HG03039 (cell line): ENCODE measurements at regions not wholly inside any gene's neighbourhood (a gene's known extent, or its start where the extent isn't known, plus 50 kb on each side); places are given as distances from the start of the nearest gene placed in this dataset.
"Not testable (repeated sequence)": the region's sequence is repeated elsewhere in the genome, so short reads cannot be mapped to it uniquely, and the experiment has no call there.

Source experiments
- ATAC-seq: cut with Tn5 transposase; IDR thresholded peaks from one replicate; pipeline ENCODE4 v1.9.1; 2021; ENCODE audit warnings: mild to moderate bottlenecking, moderate library complexity; ENCODE audit not compliant: unreplicated experiment

DNA sequence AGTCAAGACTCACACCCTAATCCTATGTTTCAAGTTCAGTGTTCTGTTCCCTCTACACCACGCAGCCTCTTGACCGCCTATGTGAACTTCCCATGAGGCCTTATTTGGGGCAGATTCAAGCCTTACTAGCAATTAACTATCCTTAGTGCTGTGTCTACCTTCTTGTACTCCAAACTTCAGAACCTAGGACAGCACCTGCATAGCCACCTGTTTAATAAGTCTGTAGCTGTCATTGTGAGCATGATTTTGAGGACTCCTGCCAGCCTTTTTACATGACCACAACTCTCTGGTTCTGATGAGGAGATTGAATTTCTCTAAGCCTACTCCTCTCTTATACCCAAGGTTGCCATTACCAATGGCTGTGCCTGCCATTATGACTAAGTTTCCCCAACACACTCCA is 50.8 kb upstream of the PCSK1 start:
- no peak for ATAC-seq

DNA sequence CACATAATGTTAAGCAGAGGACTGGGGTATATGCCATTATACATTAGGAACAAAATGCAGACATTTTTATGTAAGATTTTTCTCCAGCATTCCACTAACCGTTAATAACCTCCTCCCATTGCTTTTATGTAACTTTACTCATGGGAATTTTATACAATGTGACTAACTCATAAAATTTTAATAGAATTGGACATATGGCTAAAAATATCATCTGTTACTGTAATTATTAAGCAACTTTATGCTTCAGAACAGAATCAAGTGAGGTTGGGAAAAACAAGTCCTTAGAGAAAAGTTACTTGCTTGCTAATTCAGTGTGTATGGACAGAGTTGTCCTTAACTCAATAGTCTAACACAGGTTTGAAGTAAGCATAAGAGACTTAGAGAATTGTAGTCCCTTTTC is 54.8 kb upstream of the PCSK1 start:
- no peak for ATAC-seq

DNA sequence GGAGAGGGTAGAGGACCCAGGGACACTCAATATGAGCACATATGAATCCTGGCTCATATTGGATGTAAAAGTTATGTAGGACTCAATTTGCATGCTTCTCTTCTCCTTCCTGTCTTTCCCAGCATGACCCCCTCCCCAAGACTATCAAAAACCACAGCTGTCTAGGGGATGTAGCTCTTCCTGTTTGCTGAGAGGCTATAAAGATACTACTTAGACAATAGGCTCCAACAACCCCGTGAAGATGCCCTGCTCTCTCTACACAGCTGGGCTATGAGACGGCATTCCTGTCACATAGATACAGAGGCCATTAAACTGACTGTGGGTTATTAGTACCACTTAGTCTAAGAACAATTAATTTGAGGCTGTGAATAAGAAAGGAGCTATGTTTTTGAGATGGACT is 56.5 kb upstream of the PCSK1 start:
- no peak for ATAC-seq

DNA sequence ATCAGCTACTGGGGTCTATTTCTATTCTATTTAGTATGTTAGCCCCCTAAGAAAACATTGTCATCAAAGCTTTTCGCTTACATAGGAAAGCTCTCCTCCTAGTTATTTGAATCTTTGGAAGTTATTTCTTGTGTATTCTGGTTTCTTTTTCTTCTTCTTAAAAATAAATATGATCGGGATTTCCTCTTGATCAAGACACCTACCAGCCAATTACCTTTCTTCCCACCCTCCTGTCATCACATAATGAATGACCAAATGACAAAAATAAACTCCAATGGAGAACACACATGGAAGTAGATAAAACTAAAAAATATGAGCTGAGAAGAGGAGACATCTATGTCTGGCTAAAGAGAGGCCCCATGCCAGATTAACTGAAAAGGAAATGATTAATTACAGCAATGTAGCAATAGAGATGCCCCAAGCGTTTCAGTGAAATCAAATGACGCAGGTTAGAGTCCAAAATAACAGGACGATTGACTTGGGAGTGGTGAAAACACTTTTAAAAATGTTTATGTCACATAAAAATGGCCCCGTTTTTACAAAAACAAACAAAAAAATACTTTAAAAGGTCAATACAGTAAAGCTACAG is 59.5 kb upstream of the PCSK1 start:
- no peak for ATAC-seq

DNA sequence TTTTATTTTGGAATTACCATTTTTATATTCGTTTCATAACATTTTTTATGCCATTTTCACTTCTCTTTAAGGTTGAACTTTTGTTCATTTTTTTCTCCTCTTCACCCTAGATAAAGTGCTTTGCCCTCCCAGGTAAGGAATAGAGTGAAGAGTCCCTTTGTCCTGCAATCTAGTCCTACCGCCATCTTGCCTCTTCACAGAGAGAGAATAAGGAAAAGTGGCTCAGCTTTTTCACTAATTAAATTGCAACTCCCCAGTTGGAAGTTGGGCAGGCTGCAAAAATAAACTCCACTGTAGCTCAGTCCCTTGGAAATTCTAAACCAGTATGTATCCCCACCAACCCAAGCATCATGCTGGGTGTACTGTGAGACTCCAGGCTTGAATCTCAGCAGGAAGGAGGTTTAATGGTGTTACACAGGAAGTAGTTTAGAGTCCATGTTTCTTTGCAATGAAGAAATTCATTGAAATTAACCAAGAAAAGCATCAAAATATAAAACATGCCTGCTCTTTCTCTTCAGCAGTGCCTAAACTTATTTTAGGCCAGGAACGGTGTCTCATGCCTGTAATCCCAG is 60.3 kb upstream of the PCSK1 start:
- no peak for ATAC-seq

DNA sequence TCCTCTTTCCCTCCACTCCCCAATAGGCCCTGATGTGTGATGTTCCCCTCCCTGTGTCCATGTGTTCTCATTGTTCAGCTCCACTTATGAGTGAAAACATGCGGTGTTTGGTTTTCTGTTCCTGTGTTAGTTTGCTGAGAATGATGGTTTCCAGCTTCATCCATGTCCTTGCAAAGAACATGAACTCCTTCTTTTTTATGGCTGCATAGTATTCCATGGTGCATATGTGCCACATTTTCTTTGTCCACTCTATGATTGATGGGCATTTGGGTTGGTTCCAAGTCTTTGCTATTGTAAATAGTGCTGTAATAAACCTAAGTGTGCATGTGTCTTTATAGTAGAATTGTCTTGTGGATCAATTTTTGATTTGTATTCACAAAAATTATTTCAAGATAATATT is 62.4 kb upstream of the PCSK1 start:
- not testable (repeated sequence) for ATAC-seq

DNA sequence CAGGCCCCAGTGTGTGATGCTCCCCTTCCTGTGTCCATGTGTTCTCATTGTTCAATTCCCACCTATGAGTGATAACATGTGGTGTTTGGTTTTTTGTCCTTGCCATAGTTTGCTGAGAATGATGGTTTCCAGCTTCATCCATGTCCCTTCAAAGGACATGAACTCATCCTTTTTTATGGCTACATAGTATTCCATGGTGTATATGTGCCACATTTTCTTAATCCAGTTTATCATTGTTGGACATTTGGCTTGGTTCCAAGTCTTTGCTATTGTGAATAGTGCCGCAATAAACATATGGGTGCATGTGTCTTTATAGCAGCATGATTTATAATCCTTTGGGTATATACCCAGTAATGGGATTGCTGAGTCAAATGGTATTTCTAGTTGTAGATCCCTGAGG is 64.0 kb upstream of the PCSK1 start:
- not testable (repeated sequence) for ATAC-seq

DNA sequence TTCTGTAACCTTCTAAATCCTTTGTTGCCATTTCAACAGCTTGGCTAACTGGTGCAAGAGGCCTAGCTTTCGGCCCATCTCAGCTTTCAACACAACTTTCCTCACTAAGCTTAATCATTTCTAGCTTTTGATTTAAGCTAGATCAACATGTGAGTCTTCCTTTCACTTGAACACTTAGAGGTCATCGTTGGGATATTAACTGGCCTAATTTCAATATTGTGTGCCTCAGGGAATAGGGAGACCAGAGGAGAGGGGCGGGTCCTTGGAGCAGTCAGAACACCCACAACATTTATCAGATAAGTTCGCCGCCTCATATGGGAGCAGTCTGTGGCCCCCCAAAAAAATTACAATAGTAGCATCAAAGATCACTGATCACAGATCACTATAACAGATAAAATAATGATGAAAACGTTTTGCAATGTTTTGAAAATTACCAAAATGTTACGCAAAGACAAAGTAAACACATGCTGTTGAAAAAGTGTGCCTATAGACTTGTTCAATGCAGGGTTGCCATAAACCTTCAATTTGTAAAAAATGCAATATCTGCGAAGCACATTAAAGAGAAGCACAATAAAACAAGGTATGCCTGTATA is 66.8 kb upstream of the PCSK1 start:
- no peak for ATAC-seq

DNA sequence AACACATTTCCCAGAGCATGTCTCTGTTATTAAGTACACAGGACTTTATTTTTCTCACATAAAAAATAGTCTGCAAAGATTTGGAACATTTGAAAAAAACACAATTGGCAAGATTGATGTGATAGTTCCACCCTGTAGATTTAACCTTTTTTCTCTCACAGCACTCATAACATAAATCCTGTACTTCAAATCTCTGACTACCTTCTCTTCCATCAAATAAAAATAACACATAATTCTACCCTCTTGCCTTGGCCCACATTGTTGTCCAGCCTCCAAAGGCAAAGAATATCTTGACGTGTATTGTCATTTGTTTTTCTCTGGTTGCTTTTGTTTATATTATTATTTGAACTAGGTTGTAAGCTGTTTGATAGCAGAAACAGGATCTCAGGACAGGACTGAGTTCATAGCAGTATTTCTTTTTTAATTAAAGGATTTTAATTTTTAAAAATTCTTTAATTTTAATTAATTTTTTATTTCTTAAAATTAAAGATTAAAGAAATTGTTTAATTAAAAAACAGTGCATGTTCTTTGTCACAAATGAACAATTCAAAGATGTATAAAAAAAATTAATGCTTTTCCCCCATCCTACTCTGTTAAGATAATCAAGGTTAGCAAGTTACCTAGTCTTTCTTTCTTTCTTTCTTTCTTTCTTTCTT is 69.1 kb upstream of the PCSK1 start:
- no peak for ATAC-seq

DNA sequence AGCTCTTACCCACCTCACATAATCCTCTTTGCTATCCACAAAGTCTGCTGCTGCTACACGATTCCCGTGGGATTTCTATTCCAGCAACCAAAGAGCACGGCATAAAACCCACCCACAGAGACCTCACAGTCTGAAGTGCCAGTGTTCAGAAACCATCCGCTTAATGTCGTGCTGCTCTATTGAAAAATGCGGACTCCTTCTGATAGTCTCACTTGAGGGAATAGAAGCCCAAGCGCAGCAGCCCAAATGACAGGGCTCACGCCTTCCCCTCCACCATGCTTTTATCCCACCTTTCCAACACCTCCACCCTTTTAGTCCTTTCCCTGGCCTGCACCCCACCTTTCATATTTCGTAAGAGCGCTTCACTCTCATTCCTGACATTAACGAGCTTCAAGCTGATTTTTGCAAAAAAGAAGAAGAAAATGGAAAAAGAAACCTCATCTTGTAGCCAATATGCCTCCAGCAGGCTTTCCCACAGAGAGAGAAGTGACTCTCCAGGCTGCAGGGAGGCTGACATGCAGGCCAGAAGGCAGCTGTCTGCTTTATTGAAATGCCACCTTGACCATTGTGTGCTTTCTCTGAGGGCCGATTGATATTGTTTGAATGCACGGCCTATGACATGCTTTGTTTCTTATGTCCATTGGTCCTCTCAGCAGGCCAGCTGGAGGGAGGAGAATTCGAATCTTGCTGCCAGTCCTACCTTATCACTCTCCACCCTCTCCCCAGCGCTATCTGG is 70.6 kb upstream of the PCSK1 start:
- no peak for ATAC-seq

DNA sequence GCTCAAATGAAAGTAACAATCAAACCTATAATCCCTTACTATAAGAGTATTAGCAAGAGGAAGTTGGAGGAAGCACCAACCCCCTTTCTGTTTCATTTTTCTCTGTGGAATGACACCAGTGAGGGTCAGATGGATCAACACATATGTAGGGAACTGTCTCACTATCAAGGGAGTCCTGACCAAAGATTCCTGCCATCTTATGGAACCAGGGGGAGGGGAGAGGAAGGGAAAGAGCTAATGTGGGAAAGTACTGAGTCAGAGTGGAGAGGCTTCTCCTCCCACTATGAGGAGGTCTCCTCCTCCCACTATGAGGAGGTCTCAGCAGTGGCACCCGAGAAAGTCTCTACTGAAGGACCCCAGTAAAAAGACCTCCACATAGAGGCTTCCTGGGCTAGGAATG is 73.3 kb upstream of the PCSK1 start:
- ATAC-seq, result no peak

DNA sequence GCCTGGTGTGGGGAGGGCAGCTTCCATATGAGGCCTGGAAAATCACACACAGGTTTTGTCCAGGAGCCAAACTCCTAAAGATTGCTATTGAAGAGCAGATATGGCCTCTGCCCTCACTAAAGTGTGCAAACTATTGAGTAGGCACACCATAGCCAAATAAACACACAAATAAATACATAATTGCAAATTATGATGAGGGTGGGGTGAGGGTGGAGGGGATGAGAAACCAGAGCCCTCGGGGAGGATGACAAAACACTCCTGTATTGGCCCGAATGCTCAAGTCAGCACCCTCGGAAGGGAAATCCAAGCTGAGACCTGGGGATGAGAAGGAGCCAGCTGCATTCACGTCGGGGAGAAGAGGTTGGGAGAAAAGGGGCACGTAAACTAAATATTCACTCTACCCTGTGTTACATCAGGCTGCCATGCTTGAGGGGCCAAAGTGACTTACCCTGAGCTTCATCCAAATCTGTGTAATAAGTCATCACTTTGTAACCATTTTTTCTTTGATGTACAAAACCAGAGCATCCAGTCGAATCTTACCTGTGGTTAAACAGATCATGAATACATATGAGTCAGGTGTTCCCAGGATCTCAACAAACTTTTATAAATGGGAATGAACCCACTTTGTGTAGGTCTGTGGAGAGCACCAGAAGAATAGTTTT is 73.9 kb upstream of the PCSK1 start:
- no peak for ATAC-seq

DNA sequence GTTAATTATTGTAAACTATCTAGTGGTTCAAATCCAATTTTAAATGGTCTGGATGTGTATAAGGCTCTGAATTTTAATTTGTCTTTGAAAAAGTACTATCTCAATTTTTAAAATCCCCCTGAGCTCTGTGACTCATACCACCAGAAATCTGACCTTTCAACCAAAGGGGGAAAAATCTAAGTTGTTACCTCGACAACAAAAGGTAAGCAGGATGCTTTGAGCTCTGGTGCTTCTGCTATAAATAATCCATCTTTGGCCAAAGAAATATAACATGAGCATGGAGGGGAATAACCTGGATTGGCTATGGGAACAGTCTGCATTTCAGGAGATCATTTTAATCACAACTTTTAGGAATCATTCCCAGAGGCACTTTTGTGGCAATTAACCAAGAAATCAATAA is 76.3 kb upstream of the PCSK1 start:
- no peak for ATAC-seq

DNA sequence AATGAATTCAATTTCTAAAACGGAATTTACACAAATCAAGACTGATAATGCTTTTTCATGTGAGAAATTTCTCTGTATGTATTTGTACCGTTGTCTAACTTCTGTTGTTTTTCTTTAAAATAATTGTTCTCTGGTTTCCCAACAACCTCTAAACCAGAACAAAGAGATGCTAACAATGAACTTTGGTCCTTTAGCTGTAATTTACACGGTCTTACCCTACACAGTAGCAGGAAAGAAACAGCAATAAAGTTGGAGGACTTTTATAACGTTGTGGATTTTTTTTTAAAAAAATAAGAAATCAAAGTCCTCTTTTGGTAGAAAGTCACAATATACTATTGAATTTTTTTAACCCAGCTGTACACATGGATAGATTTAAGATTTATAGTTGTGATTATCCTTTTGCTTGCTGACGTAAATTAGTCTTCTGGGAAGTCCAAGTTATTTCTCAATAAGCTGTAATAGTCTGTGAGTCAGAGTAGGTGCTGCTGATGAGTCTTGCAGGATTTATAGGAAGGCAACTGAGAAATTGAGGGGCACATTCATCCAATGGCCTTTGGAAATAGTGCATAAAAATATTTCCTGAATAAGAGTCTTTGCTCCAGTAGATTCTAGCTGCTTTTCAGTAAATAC is 76.8 kb upstream of the PCSK1 start:
- no peak for ATAC-seq

DNA sequence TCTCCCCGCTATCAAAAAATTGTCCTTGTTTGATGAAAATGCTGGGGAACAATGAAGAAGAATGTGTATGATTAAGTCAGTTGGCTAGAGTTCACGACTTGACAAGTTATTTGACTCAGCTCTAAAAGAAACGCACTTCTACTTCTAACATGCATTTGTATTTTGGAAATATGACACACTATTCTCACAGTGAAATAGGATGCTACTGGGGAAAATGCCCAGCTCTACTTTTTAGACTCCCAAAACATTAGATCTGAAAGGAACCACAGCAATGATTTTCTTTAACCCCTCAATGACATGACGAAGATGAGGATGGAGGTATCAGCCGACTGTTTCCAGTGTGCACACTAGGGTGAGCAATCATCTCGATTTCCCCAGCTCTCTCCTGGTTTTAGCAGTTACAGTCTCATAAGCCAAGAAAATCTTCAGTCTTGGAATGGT is 83.6 kb upstream of the PCSK1 start:
- no peak for ATAC-seq

DNA sequence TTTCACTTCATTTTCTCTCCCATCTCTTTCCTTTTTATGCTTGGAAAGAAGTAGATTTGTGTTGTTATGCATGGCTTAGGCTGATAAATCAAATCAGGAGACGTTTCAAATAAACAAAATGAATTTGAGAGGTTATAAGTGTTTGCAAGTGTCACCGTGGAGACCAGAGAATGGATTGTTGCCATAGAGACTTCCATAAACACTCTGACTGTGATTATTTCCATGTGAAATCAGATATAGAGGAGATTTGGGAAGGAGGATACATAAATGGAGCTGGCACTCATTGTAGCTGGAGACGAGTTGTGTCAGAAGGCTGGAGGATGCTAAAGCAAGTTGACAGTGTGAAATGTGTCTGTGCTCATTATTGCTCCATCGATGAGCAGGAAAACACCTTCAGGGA is 84.2 kb upstream of the PCSK1 start:
- ATAC-seq, result no peak

DNA sequence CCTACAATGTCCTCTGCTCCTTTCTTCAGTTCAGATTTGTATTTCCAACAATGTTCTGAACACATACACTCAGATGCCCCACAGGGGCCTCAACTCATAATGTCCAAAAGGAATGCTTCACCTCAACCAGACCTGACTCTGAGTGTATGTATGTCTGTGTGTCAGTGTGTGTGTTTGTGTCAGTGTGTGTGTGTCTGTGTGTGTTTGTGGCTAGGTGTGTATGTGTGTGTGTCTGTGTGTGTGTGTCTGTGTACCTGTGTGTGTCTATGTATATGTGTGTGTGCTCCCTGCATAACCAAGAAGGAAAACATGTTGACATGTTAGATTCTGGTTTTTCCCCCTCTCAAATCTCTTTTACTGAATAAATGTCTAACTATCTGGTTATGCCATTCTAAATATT is 87.3 kb upstream of the PCSK1 start:
- ATAC-seq, result no peak

DNA sequence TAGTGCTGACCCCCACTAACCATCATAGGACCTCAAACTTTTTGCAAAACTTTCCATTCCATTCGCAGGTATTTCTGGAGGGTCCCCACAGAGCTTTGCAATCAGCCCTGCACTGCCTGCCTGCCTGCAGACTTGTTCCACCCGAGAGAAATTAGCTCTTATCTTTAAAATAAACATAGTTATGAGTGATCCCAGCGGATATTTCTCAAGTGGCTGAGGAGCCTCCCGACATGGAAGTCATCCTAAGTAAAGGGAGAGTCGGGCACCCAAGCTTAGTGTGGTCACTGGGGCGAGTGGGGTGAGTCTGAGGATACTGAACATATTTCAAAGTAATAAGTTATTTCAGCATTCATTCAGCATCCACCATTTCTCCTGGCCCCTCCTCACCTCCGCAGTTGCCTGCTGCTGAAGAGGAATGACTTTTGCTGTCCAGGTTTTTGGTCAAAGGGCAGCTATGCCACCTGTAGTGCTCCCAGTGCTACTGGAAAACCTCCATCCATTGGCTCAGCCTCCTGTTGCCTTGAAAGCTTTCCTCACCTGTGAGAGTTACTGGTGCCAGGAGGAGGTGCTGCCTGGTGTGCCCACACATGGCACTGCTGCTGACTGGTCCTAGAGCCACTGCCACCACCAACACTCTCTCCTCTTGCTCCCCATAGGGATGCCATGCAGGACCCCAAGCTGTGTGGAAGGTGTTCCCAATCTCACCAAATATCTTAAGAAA is 89.7 kb upstream of the PCSK1 start:
- ATAC-seq, result no peak

DNA sequence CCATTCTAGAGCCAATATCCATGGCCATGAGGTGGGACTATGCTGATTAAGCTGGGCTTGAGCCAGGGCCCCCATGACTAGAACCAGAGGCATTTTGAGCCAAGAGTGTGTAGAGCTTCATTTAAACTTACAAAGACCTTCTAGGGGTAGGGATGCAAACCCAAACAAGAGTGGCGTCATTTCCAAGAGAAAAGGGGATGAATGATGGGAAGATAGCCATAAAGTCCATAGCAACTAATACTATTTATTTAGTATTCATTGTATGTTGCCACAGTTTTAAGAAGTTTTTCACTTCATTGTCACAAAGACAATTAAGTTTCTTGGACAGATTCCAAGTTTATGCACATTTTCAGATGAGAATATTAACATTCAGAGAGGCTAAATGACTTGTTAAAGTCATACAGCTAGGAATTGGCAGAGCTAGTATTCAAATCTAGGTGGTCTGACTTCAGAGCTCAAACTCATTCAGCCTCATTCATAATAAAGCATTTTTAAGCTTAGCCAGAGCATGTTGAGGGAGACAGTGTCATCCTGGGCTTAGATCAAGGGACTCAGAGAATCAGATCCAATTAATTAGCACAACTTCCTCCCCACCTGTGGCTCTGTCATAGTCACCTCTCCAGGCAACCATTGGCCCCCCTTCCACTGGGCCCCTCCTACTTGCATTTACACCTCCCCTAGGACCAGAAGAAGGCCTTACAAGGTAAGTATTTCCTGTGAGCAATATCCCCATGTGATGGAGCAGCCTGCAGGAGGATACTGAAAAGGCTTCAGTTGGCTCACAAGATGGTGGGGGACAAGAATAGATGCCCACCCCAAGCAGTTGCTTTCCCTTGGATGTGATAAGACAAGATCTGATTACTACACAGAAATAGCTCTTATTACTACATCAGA is 95.0 kb upstream of the PCSK1 start:
- no peak for ATAC-seq
